ENCODE measurements at regions not wholly inside any gene's neighbourhood (a gene's known extent, or its start where the extent isn't known, plus 50 kb on each side); places are given as distances from the start of the nearest gene placed in this dataset.

- H3K9me3 ChIP-seq (ENCODE audit: control insufficient read depth in 4 of 4, low read length in 3 of 4) = peaks cover 5 to 19% (median 8%) of the 10 kb centered on the region in 4 donors
- 85% methylated on average over 3 of the region's 3 CpGs for WGBS
- H3K4me3 ChIP-seq (ENCODE audit: low read depth in 1 of 3, low read length in 3 of 3) = no peak overlapping the region
- no peak overlapping the region for H3K9ac ChIP-seq (ENCODE audit: low read depth in 1 of 2, low read length in 2 of 2)
- H3K27ac ChIP-seq (ENCODE audit: low read depth in 1 of 2, low read length in 2 of 2) = no peak overlapping the region
- H3K4me1 ChIP-seq (ENCODE audit: control insufficient read depth in 4 of 4, insufficient read depth in 4 of 4, low read length in 3 of 4) = no peaks in the 10 kb centered on the region
- peaks cover 0 to 2% (median 0%) of the 10 kb centered on the region in 4 donors for H3K27me3 ChIP-seq (ENCODE audit: control insufficient read depth in 4 of 4, insufficient read depth in 4 of 4, low read length in 3 of 4)
- no peak for DNase-seq (ENCODE audit: low spot score)
- H3K36me3 ChIP-seq (ENCODE audit: control insufficient read depth in 4 of 4, insufficient read depth in 3 of 4, low read depth in 1 of 4, low read length in 3 of 4) = no peaks in the 10 kb centered on the region
- TF ChIP-seq SP1 (IDR thresholded peaks at IDR 0.05) (no peak), GABPA (IDR thresholded peaks at IDR 0.05 in 1 of 2, conservative IDR thresholded peaks at IDR 0.05 in 1 of 2) (no peak), NR2F2 (IDR thresholded peaks at IDR 0.05) (no peak), RXRA (IDR thresholded peaks at IDR 0.05) (no peak), JUND (IDR thresholded peaks at IDR 0.05) (no peak), MAX (IDR thresholded peaks at IDR 0.05) (no peak), RAD21 (IDR thresholded peaks at IDR 0.05) (no peak)
These were observed 387.0 kb downstream of the NXPE2 start for GRCh38 chr11:115065314-115065713.

DNA sequence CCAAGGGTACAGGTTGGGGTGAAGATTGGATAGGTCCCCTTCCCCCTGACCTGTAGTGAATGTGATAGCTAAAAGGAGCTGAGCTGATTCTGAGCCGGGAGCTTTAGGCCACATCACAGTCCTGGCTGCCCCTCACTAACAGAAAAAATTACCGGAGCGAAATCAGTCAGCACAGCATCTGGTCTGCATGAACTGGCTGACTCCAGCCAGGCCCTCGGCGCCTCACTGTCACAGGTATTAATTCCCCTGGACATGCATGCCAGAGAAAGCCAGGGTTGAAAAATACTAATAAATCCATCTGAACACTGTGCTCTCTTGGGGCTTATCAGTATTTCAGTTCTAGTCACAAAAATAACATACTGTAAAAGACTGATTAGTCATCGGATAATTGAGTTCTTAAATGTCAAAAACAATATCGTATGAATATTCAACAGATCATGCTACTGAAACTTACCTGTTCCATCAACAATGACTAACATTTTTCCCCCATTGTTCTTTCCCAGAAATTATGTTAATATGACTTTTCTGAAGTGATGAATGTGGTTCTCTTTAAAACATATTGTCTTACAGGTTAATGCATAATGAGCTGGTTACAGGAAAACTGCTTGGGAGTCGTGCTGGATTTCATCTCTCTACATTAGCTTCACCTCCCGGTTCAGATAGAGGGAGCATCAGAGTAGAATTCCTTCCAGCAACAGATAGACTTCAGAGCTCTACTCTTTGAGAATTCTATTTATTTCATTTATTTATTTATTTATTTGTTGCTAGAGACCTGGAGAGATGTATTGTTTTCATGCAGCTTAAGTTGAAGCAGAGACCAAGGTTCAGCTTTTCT, 387.7 kb downstream of the NXPE2 start:
- H3K4me3 ChIP-seq (ENCODE audit: low read depth in 1 of 3, low read length in 3 of 3) = no peak overlapping the region
- no peaks in the 10 kb centered on the region for H3K36me3 ChIP-seq (ENCODE audit: control insufficient read depth in 4 of 4, insufficient read depth in 3 of 4, low read depth in 1 of 4, low read length in 3 of 4)
- TF ChIP-seq, protein P1, sequence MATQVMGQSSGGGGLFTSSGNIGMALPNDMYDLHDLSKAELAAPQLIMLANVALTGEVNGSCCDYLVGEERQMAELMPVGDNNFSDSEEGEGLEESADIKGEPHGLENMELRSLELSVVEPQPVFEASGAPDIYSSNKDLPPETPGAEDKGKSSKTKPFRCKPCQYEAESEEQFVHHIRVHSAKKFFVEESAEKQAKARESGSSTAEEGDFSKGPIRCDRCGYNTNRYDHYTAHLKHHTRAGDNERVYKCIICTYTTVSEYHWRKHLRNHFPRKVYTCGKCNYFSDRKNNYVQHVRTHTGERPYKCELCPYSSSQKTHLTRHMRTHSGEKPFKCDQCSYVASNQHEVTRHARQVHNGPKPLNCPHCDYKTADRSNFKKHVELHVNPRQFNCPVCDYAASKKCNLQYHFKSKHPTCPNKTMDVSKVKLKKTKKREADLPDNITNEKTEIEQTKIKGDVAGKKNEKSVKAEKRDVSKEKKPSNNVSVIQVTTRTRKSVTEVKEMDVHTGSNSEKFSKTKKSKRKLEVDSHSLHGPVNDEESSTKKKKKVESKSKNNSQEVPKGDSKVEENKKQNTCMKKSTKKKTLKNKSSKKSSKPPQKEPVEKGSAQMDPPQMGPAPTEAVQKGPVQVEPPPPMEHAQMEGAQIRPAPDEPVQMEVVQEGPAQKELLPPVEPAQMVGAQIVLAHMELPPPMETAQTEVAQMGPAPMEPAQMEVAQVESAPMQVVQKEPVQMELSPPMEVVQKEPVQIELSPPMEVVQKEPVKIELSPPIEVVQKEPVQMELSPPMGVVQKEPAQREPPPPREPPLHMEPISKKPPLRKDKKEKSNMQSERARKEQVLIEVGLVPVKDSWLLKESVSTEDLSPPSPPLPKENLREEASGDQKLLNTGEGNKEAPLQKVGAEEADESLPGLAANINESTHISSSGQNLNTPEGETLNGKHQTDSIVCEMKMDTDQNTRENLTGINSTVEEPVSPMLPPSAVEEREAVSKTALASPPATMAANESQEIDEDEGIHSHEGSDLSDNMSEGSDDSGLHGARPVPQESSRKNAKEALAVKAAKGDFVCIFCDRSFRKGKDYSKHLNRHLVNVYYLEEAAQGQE (IDR thresholded peaks at IDR 0.05) = no peak
- TF ChIP-seq HNF4G (IDR thresholded peaks at IDR 0.05) = no peak
- no peak for TF ChIP-seq HNF4A (conservative IDR thresholded peaks at IDR 0.05)
- TF ChIP-seq MAX (IDR thresholded peaks at IDR 0.05) = no peak
- TF ChIP-seq NR2F2 (IDR thresholded peaks at IDR 0.05) = no peak
- no peak for TF ChIP-seq FOXA2 (IDR thresholded peaks at IDR 0.05)
- no peak for TF ChIP-seq FOXA1 (IDR thresholded peaks at IDR 0.05)
- no peak for TF ChIP-seq RXRA (IDR thresholded peaks at IDR 0.05)
- no peak for TF ChIP-seq JUND (IDR thresholded peaks at IDR 0.05)
- no peak for TF ChIP-seq TAF1 (conservative IDR thresholded peaks at IDR 0.05)
- no peak for TF ChIP-seq SP1 (IDR thresholded peaks at IDR 0.05)
- no peak for TF ChIP-seq ATF3 (IDR thresholded peaks at IDR 0.05)
- no peak for DNase-seq (ENCODE audit: low spot score)
- H3K9ac ChIP-seq (ENCODE audit: low read depth in 1 of 2, low read length in 2 of 2) = no peak overlapping the region
- no peak overlapping the region for H3K27ac ChIP-seq (ENCODE audit: low read depth in 1 of 2, low read length in 2 of 2)
- peaks cover 0 to 2% (median 0%) of the 10 kb centered on the region in 4 donors for H3K27me3 ChIP-seq (ENCODE audit: control insufficient read depth in 4 of 4, insufficient read depth in 4 of 4, low read length in 3 of 4)
- 79% methylated on average over 9 of the region's 9 CpGs for WGBS
- no peaks in the 10 kb centered on the region for H3K4me1 ChIP-seq (ENCODE audit: control insufficient read depth in 4 of 4, insufficient read depth in 4 of 4, low read length in 3 of 4)
- H3K9me3 ChIP-seq (ENCODE audit: control insufficient read depth in 4 of 4, low read length in 3 of 4) = peaks cover 5 to 19% (median 8%) of the 10 kb centered on the region in 4 donors
